GM06990 (cell line): ENCODE measurements at regions not wholly inside any gene's neighbourhood (a gene's known extent, or its start where the extent isn't known, plus 50 kb on each side); places are given as distances from the start of the nearest gene placed in this dataset.

Experiments
- DNase-seq: peaks from one replicate; pipeline ENCODE4 v3.0.0-alpha.2; 2011; ENCODE audit not compliant: insufficient read length; ENCODE audit errors: extremely low read depth
- H3K27me3 ChIP-seq: replicated peaks from 2 replicates; pipeline ENCODE4 v1.6.0; 2011; ENCODE audit warnings: low read length; ENCODE audit not compliant: control insufficient read depth, insufficient read depth
- H3K36me3 ChIP-seq: 2 replicates; pipeline ENCODE4 v1.5.1; 2011; ENCODE audit warnings: low read length; ENCODE audit not compliant: control insufficient read depth, insufficient read depth
- H3K4me3 ChIP-seq: replicated peaks from 2 replicates; pipeline ENCODE4 v1.5.1; 2011; ENCODE audit warnings: low read depth, mild to moderate bottlenecking, control low read depth, low read length
- CTCF ChIP-seq: IDR thresholded peaks from 2 replicates; pipeline ENCODE4 v1.5.1; 2011; ENCODE audit warnings: low read length, control low read depth, mild to moderate bottlenecking, inconsistent platforms; ENCODE audit not compliant: insufficient read depth, poor library complexity, severe bottlenecking

- Histone ChIP-seq H3K36me3 (no peaks in the 10 kb centered on the region), H3K27me3 (no peaks in the 10 kb centered on the region), H3K4me3 (no peak overlapping the region)
- no peak for TF ChIP-seq CTCF
- no peak for DNase-seq
Measured at GRCh38 chrX:149296092-149296491, 209.0 kb downstream of the IDS start.

DNA sequence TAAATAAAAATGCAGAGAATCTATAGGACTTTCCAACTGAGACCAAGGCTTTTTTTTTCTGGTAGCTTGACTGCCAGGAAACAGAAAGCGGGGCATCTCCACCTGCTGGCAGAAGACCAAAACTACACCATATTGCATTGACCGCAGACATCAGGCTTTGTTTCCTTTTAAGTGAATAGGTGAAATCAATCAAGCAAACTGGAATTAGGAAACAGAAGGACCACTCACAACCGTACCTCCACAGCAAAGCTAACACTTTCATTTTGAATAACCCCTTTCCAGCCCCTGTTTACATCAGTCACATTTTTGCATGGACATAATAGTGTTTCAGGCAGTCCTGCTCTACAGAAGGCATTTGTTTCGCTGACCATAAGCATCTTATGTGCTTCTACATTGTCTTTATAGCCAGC is 218.2 kb downstream of the IDS start:
- Histone ChIP-seq H3K4me3 (no peak overlapping the region), H3K36me3 (no peaks in the 10 kb centered on the region), H3K27me3 (no peaks in the 10 kb centered on the region)
- peak; percentile 24 for DNase-seq
- TF ChIP-seq CTCF, result peak; percentile 86

GRCh38 chrX:149284616-149285015 is 220.5 kb downstream of the IDS start:
- no peak for TF ChIP-seq CTCF
- Histone ChIP-seq H3K4me3 (no peak overlapping the region), H3K27me3 (no peaks in the 10 kb centered on the region), H3K36me3 (no peaks in the 10 kb centered on the region)
- DNase-seq, result no peak

- no peak for DNase-seq
- Histone ChIP-seq H3K36me3 (no peaks in the 10 kb centered on the region), H3K27me3 (no peaks in the 10 kb centered on the region), H3K4me3 (no peak overlapping the region)
- no peak for TF ChIP-seq CTCF
Measured at GRCh38 chrX:149283853-149284252, 221.3 kb downstream of the IDS start.

GRCh38 chrX:149282909-149283308 is 222.2 kb downstream of the IDS start:
- no peak for DNase-seq
- no peak overlapping the region for H3K4me3 ChIP-seq
- TF ChIP-seq CTCF, result no peak
- H3K36me3 ChIP-seq, result no peaks in the 10 kb centered on the region
- H3K27me3 ChIP-seq, result no peaks in the 10 kb centered on the region

- DNase-seq, result no peak
- TF ChIP-seq CTCF, result no peak
Measured at GRCh38 chrX:149280011-149280410, 225.1 kb downstream of the IDS start.

More at GRCh38 chrX:149280011-149280410, 225.1 kb downstream of the IDS start:
- no peaks in the 10 kb centered on the region for H3K27me3 ChIP-seq
- H3K36me3 ChIP-seq, result no peaks in the 10 kb centered on the region
- H3K4me3 ChIP-seq, result no peak overlapping the region
